Astrocyte (in vitro differentiated cells and primary cell): ENCODE measurements at regions not wholly inside any gene's neighbourhood (a gene's known extent, or its start where the extent isn't known, plus 50 kb on each side); places are given as distances from the start of the nearest gene placed in this dataset.

Experiments used
- DNase-seq: peaks from one replicate; pipeline ENCODE4 v3.0.0-alpha.2; 2010; ENCODE audit warnings: low read depth
- FAIRE-seq: peaks from 2 replicates; lab custom pipeline; 2011; peaks lifted over from hg19 to GRCh38; lab: Jason Lieb, UNC
- H2AFZ ChIP-seq: 2 replicates; pipeline ENCODE4 v1.6.0; 2012; ENCODE audit warnings: low read depth, low read length, inconsistent platforms
- H3K27ac ChIP-seq: 2 replicates; pipeline ENCODE4 v1.5.1; 2011; ENCODE audit warnings: low read depth, low read length, inconsistent platforms
- H3K27me3 ChIP-seq: 2 replicates; pipeline ENCODE4 v1.6.0; 2011; ENCODE audit warnings: low read length, inconsistent platforms; ENCODE audit not compliant: insufficient read depth
- H3K36me3 ChIP-seq: 2 replicates; pipeline ENCODE4 v1.5.1; 2011; ENCODE audit warnings: low read length, inconsistent platforms; ENCODE audit not compliant: insufficient read depth
- H3K4me1 ChIP-seq: 2 replicates; pipeline ENCODE4 v1.5.1; 2011; ENCODE audit warnings: low read length, inconsistent platforms; ENCODE audit not compliant: insufficient read depth
- H3K4me2 ChIP-seq: 2 replicates; pipeline ENCODE4 v1.6.0; 2012; ENCODE audit warnings: low read length, inconsistent platforms
- H3K4me3 ChIP-seq: 2 replicates; pipeline ENCODE4 v1.5.1; 2011; ENCODE audit warnings: low read depth, mild to moderate bottlenecking, low read length, inconsistent platforms; ENCODE audit not compliant: insufficient read depth
- H3K79me2 ChIP-seq: 2 replicates; pipeline ENCODE4 v1.6.0; 2012; ENCODE audit warnings: mild to moderate bottlenecking, low read length, inconsistent platforms; ENCODE audit not compliant: insufficient read depth
- H3K9ac ChIP-seq: 2 replicates; pipeline ENCODE4 v1.6.0; 2012; ENCODE audit warnings: mild to moderate bottlenecking, low read length, inconsistent platforms
- H3K9me3 ChIP-seq: 2 replicates; pipeline ENCODE4 v1.5.1; 2012; ENCODE audit warnings: low read depth, mild to moderate bottlenecking, low read length, inconsistent platforms; ENCODE audit not compliant: insufficient read depth
- H4K20me1 ChIP-seq: 2 replicates; pipeline ENCODE4 v1.6.0; 2012; ENCODE audit warnings: low read length, inconsistent platforms; ENCODE audit not compliant: insufficient read depth
- H3K27ac Mint-ChIP-seq: one replicate; pipeline ENCODE4 v1.8.0; 2021; ENCODE audit warnings: mild to moderate bottlenecking, mixed read lengths; ENCODE audit not compliant: unreplicated experiment
- H3K27me3 Mint-ChIP-seq: one replicate; pipeline ENCODE4 v1.8.0; 2021; ENCODE audit warnings: low read depth, mixed read lengths; ENCODE audit not compliant: unreplicated experiment
- H3K36me3 Mint-ChIP-seq: one replicate; pipeline ENCODE4 v1.8.0; 2021; ENCODE audit warnings: low read depth, mixed read lengths; ENCODE audit not compliant: unreplicated experiment
- H3K4me1 Mint-ChIP-seq: one replicate; pipeline ENCODE4 v1.8.0; 2021; ENCODE audit warnings: low read depth, mixed read lengths; ENCODE audit not compliant: unreplicated experiment
- H3K4me3 Mint-ChIP-seq: one replicate; pipeline ENCODE4 v1.8.0; 2021; ENCODE audit warnings: mild to moderate bottlenecking, moderate library complexity, mixed read lengths; ENCODE audit not compliant: unreplicated experiment
- H3K9me3 Mint-ChIP-seq: one replicate; pipeline ENCODE4 v1.8.0; 2021; ENCODE audit warnings: mild to moderate bottlenecking, mixed read lengths; ENCODE audit not compliant: unreplicated experiment
- EZH2 ChIP-seq: IDR thresholded peaks from 2 replicates; pipeline ENCODE4 v1.6.1; 2012; ENCODE audit warnings: mild to moderate bottlenecking, low read length, inconsistent platforms; ENCODE audit not compliant: insufficient read depth
- TF ChIP-seq, protein P1 (sequence below): IDR thresholded peaks from 2 replicates; pipeline ENCODE4 v1.5.1; 2011; ENCODE audit warnings: low read depth, mild to moderate bottlenecking, inconsistent platforms, low read length, moderate library complexity; ENCODE audit not compliant: insufficient read depth

- H2AFZ ChIP-seq: no peak overlapping the region
- H3K4me1 Mint-ChIP-seq: peaks cover 12% of the 10 kb centered on the region
- peaks cover 25% of the 10 kb centered on the region for H3K27me3 Mint-ChIP-seq
- FAIRE-seq (no peak), DNase-seq (no peak)
- no peaks in the 10 kb centered on the region for H3K36me3 Mint-ChIP-seq
- H3K27ac ChIP-seq: no peak overlapping the region
- H4K20me1 ChIP-seq: no peaks in the 10 kb centered on the region
- H3K27me3 ChIP-seq: no peaks in the 10 kb centered on the region
- no peaks in the 10 kb centered on the region for H3K9me3 Mint-ChIP-seq
- H3K4me3 ChIP-seq: no peak overlapping the region
- H3K4me1 ChIP-seq: peaks cover 19% of the 10 kb centered on the region
- no peak overlapping the region for H3K9ac ChIP-seq
- H3K36me3 ChIP-seq: no peaks in the 10 kb centered on the region
- H3K27ac Mint-ChIP-seq: no peak overlapping the region
- no peak overlapping the region for H3K4me2 ChIP-seq
- no peaks in the 10 kb centered on the region for H3K79me2 ChIP-seq
- no peak for TF ChIP-seq EZH2
- TF ChIP-seq, protein P1, sequence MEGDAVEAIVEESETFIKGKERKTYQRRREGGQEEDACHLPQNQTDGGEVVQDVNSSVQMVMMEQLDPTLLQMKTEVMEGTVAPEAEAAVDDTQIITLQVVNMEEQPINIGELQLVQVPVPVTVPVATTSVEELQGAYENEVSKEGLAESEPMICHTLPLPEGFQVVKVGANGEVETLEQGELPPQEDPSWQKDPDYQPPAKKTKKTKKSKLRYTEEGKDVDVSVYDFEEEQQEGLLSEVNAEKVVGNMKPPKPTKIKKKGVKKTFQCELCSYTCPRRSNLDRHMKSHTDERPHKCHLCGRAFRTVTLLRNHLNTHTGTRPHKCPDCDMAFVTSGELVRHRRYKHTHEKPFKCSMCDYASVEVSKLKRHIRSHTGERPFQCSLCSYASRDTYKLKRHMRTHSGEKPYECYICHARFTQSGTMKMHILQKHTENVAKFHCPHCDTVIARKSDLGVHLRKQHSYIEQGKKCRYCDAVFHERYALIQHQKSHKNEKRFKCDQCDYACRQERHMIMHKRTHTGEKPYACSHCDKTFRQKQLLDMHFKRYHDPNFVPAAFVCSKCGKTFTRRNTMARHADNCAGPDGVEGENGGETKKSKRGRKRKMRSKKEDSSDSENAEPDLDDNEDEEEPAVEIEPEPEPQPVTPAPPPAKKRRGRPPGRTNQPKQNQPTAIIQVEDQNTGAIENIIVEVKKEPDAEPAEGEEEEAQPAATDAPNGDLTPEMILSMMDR: no peak
- H3K4me3 Mint-ChIP-seq: no peak overlapping the region
- no peaks in the 10 kb centered on the region for H3K9me3 ChIP-seq
Observed at GRCh38 chr2:43155851-43156411, 70.5 kb downstream of the ZFP36L2 start.

DNA sequence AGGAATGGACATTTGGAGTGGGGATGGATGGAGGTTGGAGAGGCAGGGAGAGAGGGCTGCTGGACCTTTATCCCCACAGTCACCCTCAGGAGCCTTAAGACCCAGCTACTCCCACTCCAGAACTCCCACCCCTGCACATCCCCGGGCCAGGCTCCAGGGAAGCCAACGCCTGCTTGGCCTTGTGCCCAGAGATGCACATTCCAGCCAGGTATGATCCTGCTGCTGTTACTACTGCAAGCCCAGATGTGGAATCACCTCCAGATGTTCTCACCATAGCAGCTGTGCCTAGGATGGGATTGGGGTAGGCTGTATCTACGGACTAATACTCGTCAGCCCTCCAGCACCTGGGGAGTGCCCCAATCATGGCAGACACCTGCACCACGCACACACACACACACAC is 71.7 kb downstream of the ZFP36L2 start:
- Histone ChIP-seq H3K9me3 (no peaks in the 10 kb centered on the region), H3K4me2 (no peak overlapping the region), H2AFZ (no peak overlapping the region), H3K4me3 (no peak overlapping the region), H3K36me3 (no peaks in the 10 kb centered on the region), H4K20me1 (no peaks in the 10 kb centered on the region), H3K79me2 (no peaks in the 10 kb centered on the region), H3K9ac (no peak overlapping the region), H3K27ac (no peak overlapping the region), H3K4me1 (peaks cover 16% of the 10 kb centered on the region), H3K27me3 (no peaks in the 10 kb centered on the region)
- FAIRE-seq: no peak
- Mint-ChIP-seq H3K9me3 (no peaks in the 10 kb centered on the region), H3K36me3 (no peaks in the 10 kb centered on the region), H3K27ac (no peak overlapping the region), H3K4me3 (no peak overlapping the region), H3K4me1 (peaks cover 12% of the 10 kb centered on the region), H3K27me3 (peaks cover 30% of the 10 kb centered on the region)
- no peak for DNase-seq
- TF ChIP-seq, protein P1: no peak
- no peak for TF ChIP-seq EZH2

- H3K4me1 ChIP-seq: no peaks in the 10 kb centered on the region
- Mint-ChIP-seq H3K4me1 (peaks cover 2% of the 10 kb centered on the region), H3K9me3 (no peaks in the 10 kb centered on the region), H3K36me3 (no peaks in the 10 kb centered on the region), H3K27me3 (peaks cover 34% of the 10 kb centered on the region), H3K27ac (no peak overlapping the region), H3K4me3 (no peak overlapping the region)
- H3K4me3 ChIP-seq: no peak overlapping the region
- H3K79me2 ChIP-seq: no peaks in the 10 kb centered on the region
- H3K4me2 ChIP-seq: no peak overlapping the region
- FAIRE-seq: no peak
- no peaks in the 10 kb centered on the region for H3K27me3 ChIP-seq
- no peaks in the 10 kb centered on the region for H3K9me3 ChIP-seq
- no peaks in the 10 kb centered on the region for H4K20me1 ChIP-seq
- H2AFZ ChIP-seq: no peak overlapping the region
- TF ChIP-seq, protein P1: no peak
- no peak for TF ChIP-seq EZH2
- no peak overlapping the region for H3K9ac ChIP-seq
- H3K27ac ChIP-seq: no peak overlapping the region
- no peak for DNase-seq
- no peaks in the 10 kb centered on the region for H3K36me3 ChIP-seq
Observed at GRCh38 chr2:43152741-43153647, 73.4 kb downstream of the ZFP36L2 start.
